ENCODE measurements at regions not wholly inside any gene's neighbourhood (a gene's known extent, or its start where the extent isn't known, plus 50 kb on each side); places are given as distances from the start of the nearest gene placed in this dataset.

DNA sequence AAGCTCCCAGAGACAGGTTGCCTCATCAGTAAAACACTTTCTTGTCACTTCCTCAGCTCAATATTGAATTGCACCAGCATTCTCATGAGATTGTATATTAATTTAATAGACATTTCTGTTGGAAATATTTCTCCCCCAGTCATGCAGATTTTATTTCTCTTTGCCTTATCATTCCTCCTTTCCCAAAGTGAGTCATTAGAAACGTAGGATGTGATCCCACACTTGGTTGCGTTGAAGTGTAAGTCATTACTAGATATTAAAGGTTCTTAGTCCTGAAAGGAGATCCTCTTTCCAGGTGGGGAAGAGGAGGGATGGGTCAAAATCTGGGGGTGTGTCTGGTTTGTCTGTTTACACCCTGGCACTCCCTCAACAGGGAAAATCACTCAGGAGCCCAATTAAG, 438.2 kb downstream of the SLC4A3 start:
- DNase-seq, result no peak

DNA sequence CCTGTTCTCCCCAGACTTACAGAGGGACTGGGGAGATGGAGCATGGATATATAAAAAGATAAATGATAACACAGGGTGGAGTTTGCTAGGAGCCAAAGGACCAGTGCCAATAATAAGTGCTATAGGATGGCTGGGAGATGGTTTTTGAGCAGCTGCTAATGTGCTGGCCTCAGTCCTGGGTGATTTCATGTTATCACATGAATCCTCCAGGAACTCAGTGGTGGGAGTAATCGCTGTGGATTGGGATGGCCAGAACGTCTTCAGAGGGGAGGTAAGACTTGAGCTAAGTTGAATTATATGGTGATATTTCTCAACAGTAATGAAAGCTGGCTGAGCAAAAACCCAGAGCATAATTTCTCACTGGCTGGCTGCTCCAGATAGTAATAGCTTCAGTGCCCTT, 441.4 kb downstream of the SLC4A3 start:
- no peak for DNase-seq

DNA sequence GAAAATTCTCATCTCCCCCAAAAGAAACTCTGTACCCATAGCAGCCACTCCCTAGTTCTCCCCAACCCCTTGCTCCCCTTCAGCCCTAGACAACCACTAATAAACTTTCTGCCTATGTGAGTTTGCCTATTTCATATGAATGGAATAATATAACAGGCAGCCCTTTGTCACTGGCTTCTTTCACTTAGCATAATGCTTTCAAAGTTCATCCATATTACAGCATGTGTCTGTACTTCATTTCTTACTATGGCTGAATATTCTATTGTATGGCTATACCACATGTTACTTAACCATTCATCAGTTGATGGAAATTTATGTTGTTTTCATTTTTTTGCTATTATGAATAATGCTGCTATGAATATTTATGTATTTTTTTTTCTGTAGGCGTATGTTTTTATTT, 442.9 kb downstream of the SLC4A3 start:
- no peak for DNase-seq

DNA sequence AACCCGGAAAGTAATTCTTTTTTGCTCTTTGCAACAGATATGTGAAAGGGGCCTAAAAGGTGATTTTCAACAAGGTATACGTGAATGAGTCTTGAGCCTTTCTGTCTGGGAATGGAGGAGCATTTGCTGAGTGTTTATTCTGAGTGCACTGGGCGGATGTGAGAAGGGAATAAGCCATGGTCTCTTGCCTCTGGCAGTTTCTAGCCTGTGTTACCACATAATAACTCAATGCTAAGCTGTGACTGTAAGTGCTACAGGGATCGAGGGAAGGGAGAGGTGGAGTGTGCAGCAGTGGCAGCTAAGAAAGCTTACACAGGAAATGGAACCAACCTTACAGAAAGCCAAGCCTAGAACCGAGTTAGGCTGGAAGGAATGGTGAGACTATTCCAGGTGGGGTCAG, 444.3 kb downstream of the SLC4A3 start:
- no peak for DNase-seq

DNA sequence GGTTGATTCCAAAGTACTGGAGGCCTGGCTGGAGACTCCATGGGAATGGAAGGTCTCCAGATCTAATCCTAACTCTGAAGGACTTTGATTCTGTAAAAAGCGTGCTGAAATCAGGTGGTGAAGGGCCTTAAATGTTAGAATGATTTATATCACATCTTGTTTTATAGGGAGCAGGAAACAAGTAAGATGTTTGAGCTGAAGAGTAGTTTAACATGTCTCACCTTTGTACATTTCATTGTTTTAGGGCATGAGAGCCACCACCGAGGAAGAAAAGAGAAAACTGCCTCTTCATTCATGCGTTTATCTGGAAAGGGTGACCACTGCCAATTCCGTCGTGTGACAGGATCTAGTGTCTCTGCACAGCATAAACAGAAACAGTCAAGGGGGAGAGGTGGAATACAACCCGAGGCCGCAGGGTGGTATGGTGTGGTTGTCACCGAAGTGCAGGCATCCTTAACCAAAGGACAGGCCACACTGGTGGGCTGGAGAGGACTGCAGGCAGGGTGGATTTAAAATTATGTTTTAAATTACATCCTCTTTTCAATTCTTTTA, 445.3 kb downstream of the SLC4A3 start:
- no peak for DNase-seq

DNA sequence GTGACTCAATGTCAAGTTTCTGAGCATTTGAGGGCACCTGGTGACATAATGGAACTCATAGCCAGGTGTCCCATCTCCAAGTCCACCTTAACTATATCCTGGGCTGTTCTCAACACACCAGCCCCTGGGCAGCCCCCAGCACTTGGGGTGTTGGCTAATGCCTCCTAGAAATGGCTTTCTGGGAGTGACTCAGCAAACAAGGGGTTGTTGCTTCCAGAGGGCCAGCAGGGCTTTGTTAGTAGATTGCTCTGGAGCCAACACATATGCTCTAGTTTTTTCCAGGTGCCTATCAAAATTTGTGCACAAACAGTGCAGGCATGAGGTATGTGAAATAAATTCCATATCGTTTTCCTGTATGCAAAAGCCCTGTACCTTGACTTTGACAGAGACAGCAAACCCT, 448.4 kb downstream of the SLC4A3 start:
- no peak for DNase-seq

DNA sequence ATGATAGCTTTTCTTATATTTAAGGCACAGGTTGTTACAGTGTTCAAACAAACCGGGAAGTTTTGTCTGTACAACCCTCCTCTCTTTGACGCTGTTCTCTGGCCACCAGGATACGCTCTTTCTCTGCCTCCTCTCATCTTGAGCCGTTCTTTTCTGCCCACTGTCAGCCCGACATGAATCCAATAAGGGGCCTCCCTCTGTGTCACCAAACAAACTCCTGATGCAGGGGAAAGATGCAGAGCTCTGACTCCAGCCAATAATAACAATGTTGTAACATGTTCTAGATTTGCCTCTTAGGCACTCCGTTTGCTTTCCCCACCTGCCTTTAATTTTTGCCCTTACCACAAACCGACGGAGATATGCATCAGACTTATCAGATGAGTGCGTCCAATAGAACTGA, 449.3 kb downstream of the SLC4A3 start:
- DNase-seq, result no peak

DNA sequence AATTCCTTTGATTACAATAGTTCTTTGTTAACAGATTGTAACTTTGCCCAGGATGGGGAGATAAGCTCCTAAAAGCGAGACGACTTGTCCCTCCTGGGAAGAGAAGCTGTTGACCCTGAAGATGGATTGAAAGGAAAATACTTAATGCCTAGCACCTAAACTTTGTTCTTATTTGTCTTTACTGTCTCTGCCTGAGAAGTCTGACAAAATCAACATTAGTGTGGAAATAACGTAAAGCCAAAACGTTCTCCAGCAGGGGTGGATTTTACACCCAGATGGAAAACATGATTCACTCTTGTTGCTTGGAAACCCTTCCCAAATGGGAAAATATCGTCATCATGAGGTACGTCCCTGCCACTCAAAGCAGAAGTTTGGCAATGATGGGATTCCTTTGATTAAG, 450.1 kb downstream of the SLC4A3 start:
- no peak for DNase-seq

DNA sequence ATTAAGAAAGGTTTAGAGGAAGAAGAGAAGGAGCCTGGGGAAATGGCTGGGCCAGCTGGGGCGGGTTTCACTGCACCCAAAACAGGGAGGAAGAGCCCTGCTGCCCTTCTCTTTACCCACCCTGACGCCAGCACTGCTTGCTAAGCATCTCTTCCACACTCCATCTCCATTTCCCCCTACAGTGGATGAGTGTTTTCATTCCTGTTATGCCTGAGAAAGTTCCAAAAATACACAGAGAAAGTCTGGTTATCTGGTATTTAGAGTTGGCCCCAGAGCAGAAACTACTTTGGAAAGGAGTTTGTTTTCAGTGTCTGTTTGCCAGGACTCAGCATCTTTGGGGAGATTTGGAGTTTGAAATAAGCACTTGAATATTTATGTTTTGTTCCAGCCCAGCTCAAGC, 451.0 kb downstream of the SLC4A3 start:
- no peak for DNase-seq

DNA sequence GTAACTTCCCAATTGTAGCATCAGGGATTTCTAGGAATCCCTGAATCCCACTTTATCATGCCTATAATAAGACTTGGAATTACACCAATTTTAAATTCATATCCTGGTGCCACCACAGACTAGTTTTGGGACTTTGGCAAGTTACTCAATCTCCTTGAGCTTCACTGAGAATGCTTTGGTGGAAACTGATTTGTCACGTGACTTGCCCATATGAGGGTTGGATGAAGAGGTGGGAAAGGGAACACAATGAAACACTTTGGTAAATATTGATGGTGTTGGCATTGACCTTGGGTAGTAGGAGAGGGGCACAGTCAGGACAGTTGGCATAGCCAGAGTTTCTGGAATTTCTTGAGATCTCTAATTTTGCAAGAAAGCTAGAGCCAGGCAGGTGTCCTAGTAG, 452.2 kb downstream of the SLC4A3 start:
- no peak for DNase-seq

DNA sequence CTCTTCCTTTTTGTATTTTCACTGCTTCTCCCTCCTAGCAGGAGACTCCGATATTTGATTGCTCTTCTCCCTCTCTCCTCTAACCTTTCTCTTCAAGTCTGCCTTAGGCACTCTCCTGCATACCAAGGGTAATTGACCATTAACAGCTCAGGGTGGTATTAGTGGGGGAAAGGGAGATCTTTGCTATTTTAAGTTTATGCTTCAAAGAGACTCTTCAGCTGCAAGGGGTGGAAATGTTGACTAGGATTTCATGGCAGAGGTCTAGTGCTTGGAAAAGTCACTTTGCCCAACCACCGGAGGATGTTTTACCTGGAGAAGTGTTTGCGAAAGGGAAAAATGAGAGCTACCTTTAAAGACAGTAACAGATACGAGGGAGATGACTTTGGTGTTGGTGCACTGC, 453.7 kb downstream of the SLC4A3 start:
- DNase-seq, result no peak

DNA sequence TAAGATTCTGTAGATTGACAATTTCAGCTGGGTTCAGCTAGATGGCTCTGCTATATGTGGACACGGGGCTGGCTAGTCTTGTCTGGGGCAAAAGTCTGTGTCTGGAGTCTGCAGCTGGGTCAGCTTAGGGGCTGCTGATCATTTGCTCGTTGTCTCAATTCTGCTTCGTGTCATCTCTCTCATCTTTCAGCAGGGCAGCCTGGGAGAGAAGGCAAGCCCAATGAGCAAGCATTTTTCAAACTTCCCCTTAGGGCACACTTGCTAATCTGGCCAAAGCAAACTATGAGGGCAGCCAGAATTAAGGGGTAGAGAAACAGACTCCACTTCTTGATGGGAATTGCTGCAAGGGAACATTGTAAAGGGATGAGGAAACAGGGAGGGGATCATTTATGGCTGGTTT, 462.6 kb downstream of the SLC4A3 start:
- DNase-seq, result no peak

DNA sequence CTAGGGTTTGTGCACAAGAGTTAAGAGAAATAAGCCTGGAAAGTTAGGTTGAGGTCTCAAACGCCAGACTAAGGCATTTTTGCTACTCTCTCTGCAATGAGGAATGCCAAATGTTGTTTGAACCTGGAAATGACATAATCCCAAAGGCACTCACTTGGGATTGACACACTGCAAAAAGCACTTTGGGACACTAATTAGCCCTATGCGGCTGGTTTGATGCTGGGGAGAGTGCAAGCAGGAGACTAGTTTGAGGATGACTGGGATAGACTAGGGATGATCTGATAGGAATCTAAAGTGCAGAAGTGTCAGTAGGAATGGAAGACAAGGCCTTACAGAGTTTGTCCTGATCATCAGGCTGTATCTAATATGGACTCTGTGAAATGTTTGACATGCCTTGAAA, 469.0 kb downstream of the SLC4A3 start:
- DNase-seq, result no peak

DNA sequence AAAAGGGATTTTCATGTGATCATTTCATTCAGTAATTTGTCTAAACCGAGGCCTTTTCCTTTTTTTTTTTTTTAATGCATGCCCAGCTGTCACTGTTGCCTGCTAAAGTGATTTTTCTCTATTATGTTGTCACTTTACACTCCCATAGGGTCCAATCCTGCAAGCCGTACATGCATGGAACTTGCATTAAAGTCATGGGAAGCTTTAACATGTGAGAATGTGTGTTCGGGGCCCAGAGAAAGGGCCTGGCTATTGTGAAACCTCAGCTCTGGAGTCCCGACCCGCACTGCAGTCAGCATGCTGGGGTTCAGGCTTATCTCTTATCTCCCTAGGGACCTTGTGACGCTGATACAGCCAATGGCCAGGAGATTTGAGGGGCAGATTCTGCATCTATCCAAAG, 474.6 kb downstream of the SLC4A3 start:
- DNase-seq, result no peak

DNA sequence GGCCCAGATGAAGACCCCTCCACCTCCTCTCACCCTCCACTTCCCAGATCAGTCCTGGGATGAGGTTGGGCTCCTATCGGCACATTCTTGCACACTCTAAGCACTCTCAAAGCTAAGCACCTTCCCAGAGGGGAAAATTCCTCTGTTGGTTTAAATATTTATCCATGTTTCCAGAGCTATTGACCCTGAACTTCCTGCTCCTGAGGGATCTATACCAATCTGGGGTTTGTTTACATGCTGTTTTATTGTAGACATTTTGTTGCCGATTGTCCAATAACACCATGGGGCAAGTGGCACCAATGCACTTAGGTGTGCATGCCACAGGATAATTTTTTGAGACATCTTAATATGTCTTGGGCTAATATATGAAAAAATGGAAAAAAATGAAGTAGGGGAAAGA, 476.2 kb downstream of the SLC4A3 start:
- no peak for DNase-seq

DNA sequence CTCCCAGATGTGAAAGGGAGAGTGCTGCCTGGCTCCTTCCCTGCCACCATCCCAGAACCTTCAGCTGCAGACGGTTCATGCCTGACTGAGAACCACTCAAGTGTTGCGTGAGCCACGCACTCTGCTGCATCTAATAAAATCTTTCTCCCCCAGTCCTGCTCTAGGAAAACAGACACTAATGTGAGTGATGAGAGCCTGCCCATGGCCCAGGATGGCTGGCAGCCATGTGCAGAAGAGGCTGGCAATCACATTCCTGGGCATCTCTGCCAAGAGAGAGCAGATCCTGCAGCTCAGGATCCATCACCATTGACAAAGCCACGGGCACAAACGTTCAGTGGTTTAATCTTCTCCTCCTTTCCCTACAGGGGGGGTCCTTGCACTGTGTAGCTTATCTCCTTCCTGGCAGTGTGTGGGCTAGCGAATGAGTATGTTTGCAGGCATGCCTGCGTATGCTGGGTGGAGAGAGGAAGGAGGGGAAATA, 477.5 kb downstream of the SLC4A3 start:
- DNase-seq, result no peak

DNA sequence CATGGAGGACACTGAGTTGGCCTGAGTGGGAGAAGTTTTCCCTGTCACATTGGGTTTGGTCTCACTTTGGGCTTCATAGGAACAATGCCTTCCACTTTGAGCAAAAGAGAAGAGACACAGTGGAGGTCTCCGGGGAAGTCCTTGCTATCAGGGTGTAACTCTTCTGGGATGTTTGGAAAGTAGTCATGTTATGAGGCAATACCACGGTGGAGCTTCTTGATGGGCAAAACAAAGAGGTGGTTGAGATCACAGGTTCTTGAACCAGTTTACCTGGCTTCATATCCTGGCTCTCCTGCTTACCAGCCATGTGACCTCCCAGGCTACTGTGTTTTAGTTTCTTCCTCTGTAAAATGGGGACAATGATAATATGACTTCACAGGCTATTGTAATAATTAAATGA, 478.6 kb downstream of the SLC4A3 start:
- no peak for DNase-seq

DNA sequence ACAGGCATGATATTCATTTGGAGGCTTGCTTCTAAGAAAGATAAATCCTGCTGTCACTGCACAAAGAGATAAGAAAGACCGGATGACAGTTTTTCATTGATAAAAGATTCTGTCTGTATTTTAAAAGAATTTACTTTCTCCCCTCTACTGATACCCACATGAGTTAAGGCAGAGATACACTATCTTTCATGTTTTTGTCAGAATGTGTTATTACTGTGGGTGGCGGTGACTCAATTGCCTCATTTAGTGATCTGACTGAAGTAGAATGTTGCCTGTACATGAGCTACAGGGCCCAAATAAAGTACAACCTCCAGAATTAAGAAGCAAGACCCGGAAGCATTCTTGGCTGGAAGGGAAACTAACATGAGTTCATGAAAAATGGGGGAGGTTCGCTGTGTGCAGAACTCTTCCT, 480.0 kb downstream of the SLC4A3 start:
- no peak for DNase-seq

DNA sequence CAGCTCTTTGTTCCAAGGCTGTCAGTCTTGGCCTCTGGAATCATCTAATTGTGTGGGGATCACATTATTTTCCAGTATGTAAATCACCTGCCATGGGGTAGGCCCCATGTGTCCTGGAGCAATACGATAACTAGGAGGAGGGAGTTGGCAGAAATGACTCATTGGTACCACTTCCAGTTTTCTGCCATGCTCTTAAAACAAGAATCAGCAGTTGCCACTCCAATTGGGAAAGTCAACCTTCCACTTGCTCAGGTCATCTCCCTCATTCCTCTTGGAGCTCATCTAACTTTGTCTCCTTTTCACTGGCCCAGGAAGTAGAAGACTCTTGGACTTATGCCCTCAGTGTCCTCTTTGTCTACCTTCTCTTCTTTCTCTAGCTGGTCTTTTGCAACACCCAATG, 487.0 kb downstream of the SLC4A3 start:
- no peak for DNase-seq

DNA sequence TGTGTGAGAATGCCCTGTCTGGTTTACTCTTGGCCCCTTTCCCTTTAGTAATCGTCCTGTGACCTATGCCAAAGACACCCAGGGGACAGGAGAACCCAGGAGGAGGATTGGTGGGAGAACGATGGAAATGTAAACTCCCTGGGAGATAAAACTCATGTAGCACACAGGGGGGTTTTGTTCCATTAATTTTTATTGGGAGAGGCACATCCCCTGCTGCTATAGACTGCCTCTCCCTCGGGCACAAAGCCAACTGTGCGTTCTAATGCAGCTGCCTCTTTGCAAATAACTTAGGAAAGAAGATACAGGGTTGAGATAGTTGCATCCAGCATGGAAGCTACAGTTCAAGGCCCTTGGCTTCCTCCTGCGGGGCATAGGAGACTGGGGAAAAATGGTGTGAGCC, 489.6 kb downstream of the SLC4A3 start:
- DNase-seq, result no peak

DNA sequence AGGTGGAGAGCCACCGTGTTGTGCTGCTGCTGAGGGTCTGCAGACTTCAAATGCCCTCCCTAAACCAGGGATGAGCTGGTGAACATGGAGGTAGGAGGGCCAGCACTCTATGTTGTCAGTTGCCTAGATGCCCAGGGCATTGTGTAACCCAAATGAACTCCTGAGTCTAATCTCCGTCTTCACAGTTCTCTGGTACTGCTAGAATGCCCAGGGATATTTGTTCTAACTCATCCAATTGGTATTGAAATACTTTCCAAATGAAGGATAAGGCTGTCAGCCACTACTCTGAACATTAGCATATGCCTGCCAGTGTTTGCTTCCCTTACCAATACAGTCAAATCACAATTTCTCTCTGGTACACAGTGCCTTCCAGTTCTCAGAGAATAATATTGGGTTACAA, 492.6 kb downstream of the SLC4A3 start:
- no peak for DNase-seq

DNA sequence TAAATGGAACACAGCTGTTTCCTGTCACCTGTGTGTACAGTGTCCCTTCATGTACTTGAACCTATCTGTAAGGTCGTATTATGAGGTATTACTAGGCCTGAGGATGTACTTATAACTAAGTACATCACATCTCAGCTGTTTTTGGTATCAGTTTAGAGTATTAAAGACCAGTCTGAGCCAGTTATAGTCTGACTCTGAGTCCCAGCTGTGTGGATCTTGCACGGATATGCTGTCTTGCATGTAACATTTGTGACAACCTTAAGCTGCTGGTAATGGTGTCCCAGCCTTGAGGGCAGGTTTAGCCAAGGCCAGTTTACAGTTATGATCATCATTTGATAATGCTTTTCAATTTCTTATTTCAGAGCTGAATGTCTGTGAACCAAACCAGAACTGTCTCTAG, 496.3 kb downstream of the SLC4A3 start:
- DNase-seq, result no peak

DNA sequence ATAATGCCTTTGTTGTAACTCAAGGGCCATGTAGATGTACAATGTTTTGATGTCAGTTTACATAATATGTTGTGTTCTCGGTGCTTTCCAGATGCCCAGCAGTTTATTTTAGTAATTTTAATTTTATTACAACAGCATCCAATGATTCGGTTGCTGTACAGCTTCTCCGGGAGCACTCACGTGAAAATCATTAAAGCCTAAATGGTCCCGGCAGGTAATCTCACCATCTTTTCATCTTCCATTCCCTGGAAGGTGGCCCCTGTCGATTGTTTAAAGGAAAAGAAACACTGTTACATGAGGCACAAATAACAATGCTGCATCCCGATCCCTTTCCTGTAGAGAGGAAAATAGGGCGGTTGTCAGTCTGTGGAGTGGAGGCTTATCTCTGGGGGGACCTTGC, 498.1 kb downstream of the SLC4A3 start:
- no peak for DNase-seq

DNA sequence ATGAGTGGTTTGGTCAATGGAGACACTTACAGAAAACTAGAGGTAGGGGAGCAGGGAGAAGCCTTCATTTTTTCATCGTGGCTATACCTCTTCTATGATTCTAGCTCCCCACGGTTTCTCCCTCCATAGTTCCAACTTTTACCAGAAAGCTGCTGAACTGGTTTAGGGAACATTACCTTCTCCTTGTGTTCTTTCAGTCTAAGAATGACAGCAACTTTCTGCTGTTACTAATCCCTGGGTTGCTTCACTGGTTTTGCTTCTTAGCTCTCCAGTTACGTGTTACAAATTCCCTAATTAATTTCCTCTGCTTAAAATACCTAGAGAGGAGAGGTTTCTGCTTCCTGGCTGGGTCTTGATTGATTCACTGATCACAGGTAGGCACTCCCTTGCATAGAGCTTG, 499.9 kb downstream of the SLC4A3 start:
- DNase-seq, result no peak

DNA sequence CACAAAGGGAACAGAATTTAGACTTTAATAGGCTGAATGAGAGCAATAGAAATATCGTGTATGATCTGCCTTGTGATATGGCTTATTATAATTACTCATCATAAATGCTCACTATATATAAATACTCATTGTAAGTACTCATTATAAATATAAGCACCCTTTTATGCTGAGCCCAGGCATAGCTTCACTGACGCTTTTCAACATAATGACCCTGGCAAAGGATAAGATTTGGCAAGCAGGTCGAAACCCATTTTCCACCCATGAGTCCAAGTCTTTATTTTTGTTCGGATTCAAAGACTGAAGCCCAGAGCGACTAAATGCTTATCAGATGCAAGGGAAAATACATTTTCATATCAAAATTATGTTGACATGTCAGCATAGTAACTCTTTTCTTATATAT, 500.4 kb downstream of the SLC4A3 start:
- no peak for DNase-seq

DNA sequence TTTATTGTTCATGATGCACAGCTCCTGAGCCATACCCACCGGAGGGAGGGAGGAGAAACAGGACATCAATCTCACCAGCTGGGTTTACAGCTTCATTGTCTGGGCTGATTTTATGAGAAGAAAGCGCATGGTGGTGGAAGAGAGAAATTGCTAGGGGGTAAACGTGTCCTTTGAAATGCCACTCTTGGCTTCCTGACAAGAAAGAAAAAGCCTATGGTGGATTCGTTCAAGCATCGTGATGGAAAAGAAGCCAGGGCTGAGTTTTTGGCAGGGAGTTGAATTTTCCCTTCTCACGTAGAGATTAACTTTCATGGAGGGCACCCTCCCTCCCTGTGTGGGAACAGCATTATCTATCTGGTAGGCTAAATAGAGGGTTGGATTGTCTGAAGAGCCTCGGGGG, 502.0 kb downstream of the SLC4A3 start:
- no peak for DNase-seq
